Activated CD8-positive, alpha-beta T cell treated with anti-CD3 and anti-CD28 coated beads for 36 hours (primary cell): ENCODE measurements at regions not wholly inside any gene's neighbourhood (a gene's known extent, or its start where the extent isn't known, plus 50 kb on each side); places are given as distances from the start of the nearest gene placed in this dataset.

Experiments
- ATAC-seq: fragments of 200-7000 bp; cut with Tn5 transposase; one replicate; pipeline ENCODE4 v1.10.0; 2021; ENCODE audit warnings: mild to moderate bottlenecking, moderate library complexity
- CTCF ChIA-PET: fragments of 350-600 bp; sonication (Branson Sonifier 250); formaldehyde crosslinking; loops from one replicate; lab custom pipeline; 2021; ENCODE audit warnings: antibody characterized with exemption; lab: Charles Lee
- POLR2A ChIA-PET: fragments of 350-600 bp; sonication (Branson Sonifier 250); formaldehyde crosslinking; loops from one replicate; lab custom pipeline; 2021; ENCODE audit warnings: antibody characterized with exemption; lab: Charles Lee
- DNase-seq: peaks from one replicate; pipeline ENCODE4 v3.0.0-alpha.2; 2020
- H3K27ac Mint-ChIP-seq: one replicate; pipeline ENCODE4 v1.8.0; 2021; ENCODE audit warnings: mild to moderate bottlenecking, mixed read lengths
- H3K27me3 Mint-ChIP-seq: one replicate; pipeline ENCODE4 v1.8.0; 2021; ENCODE audit warnings: mixed read lengths
- H3K36me3 Mint-ChIP-seq: one replicate; pipeline ENCODE4 v1.8.0; 2021; ENCODE audit warnings: low read depth, mixed read lengths
- H3K4me1 Mint-ChIP-seq: one replicate; pipeline ENCODE4 v1.8.0; 2021; ENCODE audit warnings: low read depth, mixed read lengths
- H3K4me3 Mint-ChIP-seq: one replicate; pipeline ENCODE4 v1.8.0; 2021; ENCODE audit warnings: mild to moderate bottlenecking, moderate library complexity, mixed read lengths
- H3K9me3 Mint-ChIP-seq: one replicate; pipeline ENCODE4 v1.8.0; 2021; ENCODE audit warnings: mixed read lengths
- CTCF ChIP-seq: fragments of 200-600 bp; IDR thresholded peaks from one replicate; pipeline ENCODE4 v1.8.0; 2022; ENCODE audit warnings: antibody characterized with exemption, mild to moderate bottlenecking
- intact Hi-C: fragments of 100-400 bp; cut with micrococcal nuclease; formaldehyde crosslinking; loops from one replicate; pipeline ENCODE4 v1.10.0; 2022

GRCh38 chr4:170256807-170257206 is 167.1 kb upstream of the AADAT start:
- CTCF ChIA-PET: no interaction called here
- no peak for TF ChIP-seq CTCF
- POLR2A ChIA-PET: no interaction called here
- no peak overlapping the region for H3K4me3 Mint-ChIP-seq
- no peak overlapping the region for H3K27ac Mint-ChIP-seq
- intact Hi-C loops: no loop called here
- no peaks in the 10 kb centered on the region for H3K9me3 Mint-ChIP-seq
- H3K27me3 Mint-ChIP-seq: no peaks in the 10 kb centered on the region
- no peaks in the 10 kb centered on the region for H3K4me1 Mint-ChIP-seq
- no peaks in the 10 kb centered on the region for H3K36me3 Mint-ChIP-seq
- no peak for ATAC-seq
- DNase-seq: no peak

- ChIA-PET CTCF (interaction anchor here (1.9 to 3.4 kb wide), 2 partner anchors 11 to 12 kb away, joined by 5 to 17 read pairs; no protein-coding TSS in a partner anchor), POLR2A (interaction anchor here (0.6 kb wide), 1 partner anchor 1358 kb away, joined by 3 read pairs; no protein-coding TSS in a partner anchor)
- no peak for ATAC-seq
- H3K36me3 Mint-ChIP-seq: no peaks in the 10 kb centered on the region
- no peak for TF ChIP-seq CTCF
- DNase-seq: no peak
- intact Hi-C loops: no loop called here
- H3K9me3 Mint-ChIP-seq: no peaks in the 10 kb centered on the region
- H3K4me3 Mint-ChIP-seq: no peak overlapping the region
- H3K4me1 Mint-ChIP-seq: no peaks in the 10 kb centered on the region
- no peak overlapping the region for H3K27ac Mint-ChIP-seq
- no peaks in the 10 kb centered on the region for H3K27me3 Mint-ChIP-seq
Observed at GRCh38 chr4:170248576-170248975, 158.8 kb upstream of the AADAT start.

- ChIA-PET POLR2A (no interaction called here), CTCF (interaction anchor here (1.9 to 3.4 kb wide), 2 partner anchors 11 to 13 kb away, joined by 5 to 17 read pairs; no protein-coding TSS in a partner anchor)
- Mint-ChIP-seq H3K4me1 (no peaks in the 10 kb centered on the region), H3K4me3 (no peak overlapping the region), H3K36me3 (no peaks in the 10 kb centered on the region), H3K27ac (no peak overlapping the region), H3K27me3 (no peaks in the 10 kb centered on the region), H3K9me3 (no peaks in the 10 kb centered on the region)
- TF ChIP-seq CTCF: no peak
- DNase-seq (no peak), ATAC-seq (no peak)
- intact Hi-C loops: no loop called here
Observed at GRCh38 chr4:170248029-170248428, 158.3 kb upstream of the AADAT start.

GRCh38 chr4:170247596-170247995 is 157.8 kb upstream of the AADAT start:
- Mint-ChIP-seq H3K4me3 (no peak overlapping the region), H3K27me3 (no peaks in the 10 kb centered on the region), H3K36me3 (no peaks in the 10 kb centered on the region), H3K4me1 (no peaks in the 10 kb centered on the region), H3K27ac (no peak overlapping the region), H3K9me3 (no peaks in the 10 kb centered on the region)
- ATAC-seq (no peak), DNase-seq (no peak)
- POLR2A ChIA-PET: no interaction called here
- TF ChIP-seq CTCF: no peak
- CTCF ChIA-PET: interaction anchor here (1.9 to 3.4 kb wide), 2 partner anchors 11 to 13 kb away, joined by 5 to 17 read pairs; no protein-coding TSS in a partner anchor
- intact Hi-C loops: no loop called here

- no peak for TF ChIP-seq CTCF
- ATAC-seq (no peak), DNase-seq (no peak)
- H3K36me3 Mint-ChIP-seq: no peaks in the 10 kb centered on the region
- H3K4me1 Mint-ChIP-seq: no peaks in the 10 kb centered on the region
- no peak overlapping the region for H3K27ac Mint-ChIP-seq
- no peaks in the 10 kb centered on the region for H3K9me3 Mint-ChIP-seq
- ChIA-PET POLR2A (no interaction called here), CTCF (interaction anchor here (2.3 kb wide), 1 partner anchor 16 kb away, joined by 13 read pairs; no protein-coding TSS in a partner anchor)
- no peak overlapping the region for H3K4me3 Mint-ChIP-seq
- no peaks in the 10 kb centered on the region for H3K27me3 Mint-ChIP-seq
- intact Hi-C loops: no loop called here
Observed at GRCh38 chr4:170243662-170244288, 154.0 kb upstream of the AADAT start.
